ENCODE measurements at regions not wholly inside any gene's neighbourhood (a gene's known extent, or its start where the extent isn't known, plus 50 kb on each side); places are given as distances from the start of the nearest gene placed in this dataset.
"Not testable (repeated sequence)": the region's sequence is repeated elsewhere in the genome, so short reads cannot be mapped to it uniquely, and the experiment has no call there.

- not testable (repeated sequence) for DNase-seq
Observed at GRCh38 chr1:166695834-166696233, 143.4 kb upstream of the POGK start.

DNA sequence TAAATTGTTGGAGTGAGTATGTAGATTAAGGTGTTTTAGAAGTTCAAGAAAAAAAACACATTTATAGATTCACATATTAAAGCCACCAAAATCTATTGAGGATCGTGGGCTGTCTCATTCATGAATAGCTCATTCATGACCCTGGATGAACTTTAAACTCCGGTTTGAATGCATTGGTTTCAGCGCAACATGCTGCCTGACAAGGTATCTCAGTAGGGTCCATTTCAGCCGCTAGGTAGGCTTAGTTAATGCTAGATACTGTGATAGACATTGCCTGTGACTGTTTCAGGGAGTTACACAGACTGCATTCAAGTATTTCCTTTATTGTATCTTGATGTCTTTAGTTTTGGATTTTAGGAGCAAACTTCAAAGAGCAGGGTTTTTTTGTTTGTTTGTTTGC lies 140.5 kb upstream of the POGK start:
- no peak for DNase-seq

DNA sequence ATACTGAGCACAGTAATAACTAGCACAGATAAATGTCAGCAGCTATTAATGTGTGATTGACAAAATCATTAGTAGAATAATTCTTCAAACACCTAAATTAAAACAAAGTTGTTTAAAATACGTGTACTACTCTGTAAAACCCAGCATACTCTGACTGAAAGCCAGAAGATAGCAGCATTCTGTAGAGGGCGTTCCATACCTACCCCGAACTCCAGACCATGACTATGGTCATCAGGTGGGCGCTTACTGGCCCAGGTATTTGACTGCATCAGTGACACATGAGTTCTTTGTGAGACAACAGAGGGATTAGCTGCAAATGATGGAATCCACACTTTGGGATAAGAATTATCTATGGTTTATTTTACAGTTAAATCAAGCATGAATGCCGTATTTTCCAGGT lies 139.7 kb upstream of the POGK start:
- DNase-seq: no peak

- no peak for DNase-seq
Observed at GRCh38 chr1:166700696-166701095, 138.6 kb upstream of the POGK start.

DNA sequence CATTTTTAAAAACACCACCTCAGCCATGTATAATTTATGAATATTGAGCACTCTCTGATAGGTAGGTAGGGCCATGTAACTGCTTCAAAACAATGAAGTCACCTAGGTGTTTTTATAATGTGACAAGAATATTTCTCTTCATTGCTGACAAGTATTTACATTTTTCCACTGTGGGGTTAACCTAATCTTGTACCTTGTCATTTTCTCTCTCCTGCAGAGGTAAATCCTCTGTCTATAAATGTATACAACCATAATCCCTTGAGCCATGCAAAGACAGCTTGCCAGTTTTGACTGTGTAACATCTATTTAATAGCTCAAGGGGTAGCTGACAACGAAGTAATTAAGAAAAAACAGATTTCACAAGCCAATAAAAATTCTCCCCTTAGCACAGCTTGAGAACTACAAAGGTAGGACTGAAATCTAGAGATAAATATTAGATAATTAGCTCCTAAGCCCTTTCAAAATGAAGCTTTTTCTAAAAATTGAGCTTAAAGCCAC lies 137.6 kb upstream of the POGK start:
- no peak for DNase-seq

- DNase-seq: no peak
Observed at GRCh38 chr1:166703141-166703540, 136.1 kb upstream of the POGK start.

- DNase-seq: no peak
Observed at GRCh38 chr1:166703726-166704462, 135.4 kb upstream of the POGK start.

DNA sequence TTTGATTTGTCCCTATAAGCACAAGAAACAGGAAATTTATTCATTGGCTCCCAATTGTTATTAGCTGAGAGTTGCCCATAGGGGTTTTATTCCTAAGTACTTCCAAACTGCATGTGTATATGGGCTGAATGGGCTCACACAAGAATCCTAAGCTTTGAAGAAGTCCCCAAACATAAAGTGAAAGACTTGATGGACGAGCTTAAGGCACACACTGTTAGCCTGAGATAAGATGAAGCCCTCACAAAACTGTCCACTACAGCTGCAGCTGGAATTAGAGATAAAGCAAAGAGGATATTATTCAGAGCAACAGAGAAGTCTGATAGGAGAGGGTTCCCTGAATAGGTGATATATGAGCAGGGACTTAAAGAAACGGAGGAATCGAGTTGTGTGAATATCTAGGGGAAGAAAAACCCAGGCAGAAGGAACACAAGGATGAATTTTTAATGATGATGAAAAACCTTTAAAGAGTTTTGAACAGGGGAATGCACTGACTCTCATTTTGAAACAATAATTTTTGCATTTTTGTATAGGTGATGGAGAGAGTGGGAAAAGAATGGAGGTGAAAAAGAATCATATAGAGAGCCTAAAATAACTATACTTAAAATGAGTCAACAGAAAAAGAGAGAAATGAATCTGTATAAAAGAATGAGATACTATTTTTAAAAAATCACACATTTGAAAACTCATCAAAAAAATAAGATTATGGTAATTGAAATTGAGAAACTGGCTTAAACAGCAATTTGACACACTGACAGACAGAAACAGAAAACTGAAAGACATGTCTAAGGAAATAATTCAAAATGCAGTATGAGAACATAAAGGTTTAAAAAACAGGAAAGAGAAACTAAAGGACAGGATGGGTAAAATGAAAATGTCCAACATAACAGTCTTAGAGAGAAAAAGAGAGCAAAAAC lies 133.6 kb upstream of the POGK start:
- no peak for DNase-seq

DNA sequence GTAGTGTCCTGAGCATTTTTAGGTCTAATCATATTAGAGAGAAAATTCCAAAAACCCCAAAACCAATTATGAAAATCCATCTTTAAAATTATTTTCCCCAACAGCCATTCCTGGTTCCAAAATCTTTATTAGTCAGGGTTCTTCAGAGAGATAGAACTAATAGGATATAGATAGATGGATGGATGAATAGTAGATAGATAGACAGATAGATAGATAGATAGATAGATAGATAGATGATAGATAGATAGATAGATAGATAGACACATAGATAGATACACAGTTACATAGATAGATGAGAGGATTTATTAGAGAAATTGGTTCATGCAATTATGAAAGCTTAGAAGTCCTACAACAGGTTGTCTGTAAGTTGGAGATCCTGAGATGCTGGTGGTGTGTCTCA lies 122.7 kb upstream of the POGK start:
- DNase-seq: no peak

DNA sequence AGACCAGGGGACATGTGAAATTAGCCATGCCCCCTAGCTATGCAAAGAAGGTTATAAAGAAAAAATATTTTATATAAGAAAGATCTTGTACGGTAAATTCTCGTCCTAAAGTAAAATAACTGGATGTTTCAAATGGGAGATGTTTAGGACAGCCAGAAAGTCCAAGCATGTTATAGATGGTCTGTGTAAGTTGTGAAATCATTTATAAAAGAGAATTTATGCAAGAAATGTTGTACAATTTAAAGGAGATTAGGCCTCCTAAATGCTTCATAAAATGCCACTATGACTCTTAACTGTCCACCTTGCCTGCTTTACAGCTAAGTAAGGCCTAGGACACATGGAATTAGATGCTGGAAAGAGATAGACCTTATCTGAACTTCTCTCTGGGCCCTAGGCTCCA lies 118.1 kb upstream of the POGK start:
- DNase-seq: no peak

- no peak for DNase-seq
Observed at GRCh38 chr1:166730299-166730888, 108.9 kb upstream of the POGK start.

DNA sequence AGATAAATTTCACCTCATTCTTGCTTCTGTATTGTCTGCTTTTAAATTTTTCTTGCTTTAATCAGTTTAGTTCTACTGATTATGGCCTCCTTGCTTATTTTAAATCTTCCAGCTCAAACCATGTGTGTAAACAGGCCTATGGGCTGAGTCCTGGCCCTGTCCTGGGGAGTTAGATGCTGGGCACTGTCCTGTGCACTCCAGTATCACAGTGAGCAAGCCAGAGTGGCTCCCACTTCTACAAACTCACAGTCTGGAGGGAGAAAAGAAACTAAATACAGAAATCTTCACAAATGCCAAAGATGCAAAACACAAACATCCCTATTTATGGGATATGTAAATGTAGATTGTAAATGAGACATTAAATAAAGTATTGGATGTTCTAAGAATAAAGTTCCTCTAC lies 101.1 kb upstream of the POGK start:
- DNase-seq: no peak

DNA sequence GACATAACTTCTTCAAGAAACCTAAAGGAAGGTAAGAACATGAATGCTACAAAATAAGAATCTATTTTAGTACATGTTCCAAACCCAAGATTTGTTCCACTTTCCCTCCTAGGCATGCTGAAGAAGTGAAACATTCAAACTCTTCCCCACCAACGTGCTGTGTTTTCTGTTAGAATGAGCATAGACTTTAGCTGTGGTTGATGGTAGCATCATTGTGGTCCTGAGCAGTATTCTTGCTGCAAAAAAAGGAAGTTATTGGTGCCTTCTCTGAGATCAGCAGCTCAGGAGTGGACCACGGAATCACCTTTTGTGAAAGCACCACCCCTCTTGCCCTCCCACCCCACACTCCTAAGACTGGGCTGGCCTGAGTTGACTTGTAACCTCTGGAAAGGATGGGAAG lies 100.4 kb upstream of the POGK start:
- no peak for DNase-seq

DNA sequence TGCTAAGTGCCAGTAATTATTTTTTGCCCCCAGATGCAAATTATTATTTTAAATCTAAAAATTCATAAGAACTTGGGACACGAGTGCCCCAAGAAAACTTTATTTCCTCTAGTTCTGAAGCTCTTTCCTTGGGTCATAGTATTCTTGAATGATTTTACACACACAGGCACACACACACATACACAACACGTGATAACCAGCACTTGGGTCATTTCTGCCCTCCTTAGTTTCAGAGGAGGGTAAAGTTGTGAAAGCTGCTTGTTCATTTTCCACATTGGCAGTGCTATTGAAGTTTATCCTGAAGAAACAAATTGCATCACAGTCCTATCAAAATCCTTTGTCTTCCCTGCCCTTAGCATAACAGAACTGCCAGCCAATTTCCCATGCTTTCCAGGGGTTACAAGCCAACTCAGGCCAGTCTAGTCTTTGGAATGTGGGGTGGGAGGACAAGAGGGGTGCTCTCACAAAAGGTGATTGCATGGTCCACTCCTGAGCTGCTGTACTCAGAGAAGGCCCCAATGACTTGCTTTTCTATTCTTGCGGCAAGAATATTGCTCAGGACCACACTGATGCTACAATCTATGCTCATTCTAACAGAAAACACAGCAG lies 98.5 kb upstream of the POGK start:
- no peak for DNase-seq

- DNase-seq: no peak
Observed at GRCh38 chr1:166763318-166763717, 76.0 kb upstream of the POGK start.

GRCh38 chr1:166766942-166767341 lies 72.3 kb upstream of the POGK start:
- no peak for DNase-seq

GRCh38 chr1:166784646-166785045 lies 54.6 kb upstream of the POGK start:
- not testable (repeated sequence) for DNase-seq

DNA sequence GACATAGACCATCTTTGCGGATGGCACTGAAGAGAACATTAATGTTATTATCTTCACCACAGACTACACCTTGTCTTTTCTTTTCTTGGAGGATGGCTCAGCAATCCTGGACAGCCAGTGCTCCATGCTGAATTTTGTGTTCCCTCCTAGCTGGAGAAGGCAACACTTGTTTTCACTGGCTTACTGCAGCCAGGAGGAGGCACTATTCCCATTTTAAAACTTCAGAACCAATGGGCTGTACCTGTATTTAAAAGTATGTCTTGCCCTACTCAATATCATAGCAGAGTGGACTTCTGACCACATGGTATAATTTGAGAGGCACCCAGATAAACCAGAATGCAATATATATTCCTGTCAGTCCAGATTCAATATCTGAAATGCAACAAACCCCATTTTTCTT lies 53.3 kb upstream of the POGK start:
- DNase-seq: no peak

GRCh38 chr1:166789286-166789685 lies 50.0 kb upstream of the POGK start:
- DNase-seq: no peak
